GM18502 (cell line): ENCODE measurements at regions not wholly inside any gene's neighbourhood (a gene's known extent, or its start where the extent isn't known, plus 50 kb on each side); places are given as distances from the start of the nearest gene placed in this dataset.
A peak's percentile ranks its signal among the peaks of the same experiment; 100 is the strongest.

ENCODE experiments used
- ATAC-seq: cut with Tn5 transposase; IDR thresholded peaks from one replicate; pipeline ENCODE4 v1.9.1; 2021; ENCODE audit warnings: mild to moderate bottlenecking; ENCODE audit not compliant: unreplicated experiment, poor library complexity

DNA sequence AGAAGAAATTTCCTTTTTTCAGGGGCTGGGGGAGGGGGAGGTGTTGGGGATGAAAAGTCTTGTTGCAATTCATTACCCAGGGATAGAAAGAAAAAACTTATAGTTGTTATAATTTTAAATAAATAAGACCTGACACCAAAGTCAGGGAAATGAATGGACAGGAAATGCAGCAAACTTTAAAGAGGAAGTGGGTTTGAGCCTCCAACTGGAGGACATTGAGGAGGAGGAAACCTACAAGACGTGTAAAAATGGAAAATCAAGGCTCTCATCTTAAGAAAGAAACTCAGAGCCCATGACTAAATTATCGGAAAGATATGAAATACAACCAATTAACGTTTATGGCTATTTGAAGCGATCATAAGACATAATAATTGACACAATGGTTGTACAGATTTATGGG lies 54.4 kb downstream of the NIBAN1 start:
- ATAC-seq = no peak

- no peak for ATAC-seq
Observed at GRCh38 chr1:184915463-184916090, 58.7 kb downstream of the NIBAN1 start.

- ATAC-seq = no peak
Observed at GRCh38 chr1:184914149-184914548, 60.2 kb downstream of the NIBAN1 start.

DNA sequence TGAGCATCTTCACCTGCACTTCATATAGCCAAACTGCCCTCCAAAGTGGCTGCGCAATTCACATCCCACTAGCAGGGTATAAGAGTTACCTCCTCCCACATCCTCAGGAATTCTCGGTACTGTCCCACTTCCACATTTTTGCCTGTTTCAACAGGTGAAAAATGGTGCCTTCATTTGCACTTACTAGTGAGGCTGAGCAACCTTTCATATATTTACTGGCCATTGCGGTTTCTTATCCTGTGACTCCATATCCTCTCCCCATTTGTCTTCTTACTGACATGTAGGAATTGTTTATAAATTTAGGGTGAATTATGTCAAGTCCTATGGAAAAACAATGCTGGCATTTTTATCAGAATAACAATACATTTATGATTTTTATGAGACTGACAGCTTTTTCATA lies 61.9 kb downstream of the NIBAN1 start:
- ATAC-seq = no peak

DNA sequence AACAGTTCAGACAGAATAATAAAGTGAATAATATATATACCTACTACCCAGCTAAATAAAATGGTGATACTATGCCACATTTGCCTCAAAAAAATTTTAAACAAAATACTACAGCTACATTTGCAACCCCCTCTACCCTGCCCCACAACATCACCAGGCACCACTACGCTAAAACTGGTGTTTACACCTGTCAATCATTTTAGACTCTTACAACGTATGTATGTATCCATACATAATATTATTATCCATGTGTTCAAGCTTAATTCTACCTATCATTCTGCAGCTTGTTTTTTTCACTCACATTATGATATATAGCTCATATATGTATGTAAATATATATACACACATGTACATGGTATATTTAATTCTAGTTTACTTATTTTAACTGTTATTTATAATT lies 62.5 kb downstream of the NIBAN1 start:
- ATAC-seq = no peak

- ATAC-seq = no peak
Observed at GRCh38 chr1:184911103-184911745, 63.1 kb downstream of the NIBAN1 start.

GRCh38 chr1:184910691-184911091 lies 63.6 kb downstream of the NIBAN1 start:
- no peak for ATAC-seq

GRCh38 chr1:184910005-184910404 lies 64.3 kb downstream of the NIBAN1 start:
- ATAC-seq = no peak

GRCh38 chr1:184909019-184909418 lies 65.3 kb downstream of the NIBAN1 start:
- ATAC-seq = no peak

GRCh38 chr1:184908506-184908905 lies 65.8 kb downstream of the NIBAN1 start:
- no peak for ATAC-seq

- ATAC-seq = no peak
Observed at GRCh38 chr1:184907500-184907899, 66.8 kb downstream of the NIBAN1 start.

DNA sequence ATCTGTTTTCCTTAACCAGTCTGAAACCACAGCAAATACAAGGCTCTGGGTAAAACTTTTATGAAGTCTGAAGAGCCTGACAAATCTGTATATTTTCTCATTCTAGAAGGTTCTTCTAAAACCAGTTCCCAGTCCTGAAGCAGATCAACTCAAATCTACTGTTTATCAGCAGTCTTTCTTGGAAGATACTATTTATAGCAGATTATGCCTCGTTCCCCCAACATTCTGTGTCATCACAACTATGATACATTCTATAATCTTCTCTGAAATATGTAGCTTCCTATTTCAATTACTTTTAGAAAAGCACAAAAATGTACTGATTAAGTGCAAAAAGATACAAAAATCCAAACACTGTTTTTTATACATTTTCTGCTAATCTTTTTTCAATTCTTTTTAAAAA lies 67.5 kb downstream of the NIBAN1 start:
- ATAC-seq = no peak

- no peak for ATAC-seq
Observed at GRCh38 chr1:184905601-184906322, 68.5 kb downstream of the NIBAN1 start.

GRCh38 chr1:184903111-184903692 lies 71.1 kb downstream of the NIBAN1 start:
- ATAC-seq = no peak

- ATAC-seq = no peak
Observed at GRCh38 chr1:184900507-184900906, 73.8 kb downstream of the NIBAN1 start.

DNA sequence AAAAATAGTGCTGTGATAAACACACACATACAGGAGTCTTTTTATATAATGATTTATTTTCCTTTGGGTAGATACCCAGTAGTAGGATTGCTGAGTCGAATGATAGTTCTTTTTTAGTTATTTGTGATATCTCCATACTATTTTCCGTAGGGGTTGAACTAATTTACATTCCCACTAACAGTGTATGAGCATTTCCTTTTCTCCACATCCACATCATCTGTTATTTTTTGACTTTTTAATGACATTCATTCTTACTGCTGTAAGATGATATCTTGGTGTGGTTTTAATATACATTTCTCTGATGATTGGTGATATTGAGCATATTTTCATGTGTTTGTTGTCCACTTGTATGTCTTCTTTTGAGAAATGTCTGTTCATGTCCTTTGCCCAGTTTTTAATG lies 78.3 kb downstream of the NIBAN1 start:
- ATAC-seq = no peak

- ATAC-seq = no peak
Observed at GRCh38 chr1:184895086-184895485, 79.2 kb downstream of the NIBAN1 start.

DNA sequence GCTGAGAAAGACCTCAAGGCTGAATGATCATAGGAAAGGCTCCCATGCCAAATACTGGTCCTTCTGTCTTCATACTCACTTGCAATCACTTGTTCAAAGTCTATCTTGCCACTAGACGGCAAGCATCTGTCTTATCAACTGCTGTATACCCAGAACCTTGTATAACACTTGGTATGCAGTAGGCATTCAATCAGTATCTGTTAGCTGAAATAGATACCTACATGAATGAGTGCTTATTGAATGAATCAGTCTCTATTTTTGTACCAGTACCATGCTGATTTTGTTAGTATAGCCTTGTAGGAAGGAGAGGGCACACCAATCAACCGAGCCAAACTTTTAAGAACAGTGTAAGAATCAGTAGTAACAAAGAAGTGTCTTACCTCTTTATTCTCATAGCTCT lies 80.6 kb downstream of the NIBAN1 start:
- no peak for ATAC-seq

DNA sequence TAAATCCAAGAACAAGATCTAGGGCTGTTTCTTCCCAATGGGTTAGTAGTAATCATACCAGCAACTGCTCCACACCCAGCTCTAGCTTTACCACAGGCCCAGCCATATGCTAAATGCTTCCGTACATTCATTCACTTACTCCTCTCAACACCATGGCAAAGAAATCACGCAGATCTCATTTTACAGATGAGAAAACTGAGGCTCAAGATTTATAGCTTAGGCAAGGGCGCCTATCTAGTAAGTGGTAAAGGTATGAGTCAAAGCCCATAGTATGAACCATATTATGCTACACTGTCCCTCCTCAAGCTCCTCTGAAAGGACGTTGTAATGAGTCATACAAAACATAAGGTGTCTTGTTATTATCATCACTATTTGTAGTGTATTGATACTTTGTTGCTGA lies 82.2 kb downstream of the NIBAN1 start:
- peak; percentile 96 for ATAC-seq

- no peak for ATAC-seq
Observed at GRCh38 chr1:184891440-184891839, 82.9 kb downstream of the NIBAN1 start.

DNA sequence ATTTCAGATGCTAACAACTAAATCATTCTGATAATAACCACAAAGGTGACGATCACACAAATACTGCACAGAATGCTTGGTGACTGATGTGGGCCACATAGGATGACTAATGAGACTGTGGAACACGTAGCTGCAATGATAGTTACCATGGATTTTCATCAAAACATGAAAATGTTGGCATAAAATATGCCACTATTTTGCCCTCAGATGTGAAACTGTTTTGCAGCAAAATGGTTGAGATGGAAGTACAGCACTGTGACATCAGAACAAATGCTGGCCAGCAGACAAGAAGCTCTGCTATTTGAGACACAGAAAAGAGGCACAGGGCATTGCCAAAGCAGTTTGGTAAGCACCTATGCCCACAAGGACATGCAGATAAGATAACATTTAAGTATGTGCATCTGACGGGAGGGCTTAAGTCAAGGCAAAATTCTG lies 83.8 kb downstream of the NIBAN1 start:
- ATAC-seq = no peak
